ENCODE measurements at regions not wholly inside any gene's neighbourhood (a gene's known extent, or its start where the extent isn't known, plus 50 kb on each side); places are given as distances from the start of the nearest gene placed in this dataset.

DNA sequence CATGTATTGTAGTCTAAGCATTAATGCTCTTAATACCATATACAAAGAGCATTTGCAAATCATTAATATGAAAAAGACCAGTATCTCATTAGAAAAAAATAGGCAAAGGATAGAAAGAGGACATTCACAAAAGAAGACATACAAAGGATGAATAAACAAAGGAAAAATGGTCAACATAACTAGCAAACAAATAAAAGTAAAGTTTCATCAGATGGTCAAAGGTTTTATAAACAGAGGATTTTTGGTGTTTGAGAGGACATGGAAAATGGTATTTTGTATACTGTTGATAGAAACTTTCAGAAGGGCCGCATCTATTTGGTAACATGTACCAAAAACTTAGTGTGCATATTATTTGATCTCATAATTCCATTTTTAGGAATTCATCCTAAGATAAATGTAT is 414.8 kb downstream of the PIK3R1 start:
- TF ChIP-seq, protein P1, sequence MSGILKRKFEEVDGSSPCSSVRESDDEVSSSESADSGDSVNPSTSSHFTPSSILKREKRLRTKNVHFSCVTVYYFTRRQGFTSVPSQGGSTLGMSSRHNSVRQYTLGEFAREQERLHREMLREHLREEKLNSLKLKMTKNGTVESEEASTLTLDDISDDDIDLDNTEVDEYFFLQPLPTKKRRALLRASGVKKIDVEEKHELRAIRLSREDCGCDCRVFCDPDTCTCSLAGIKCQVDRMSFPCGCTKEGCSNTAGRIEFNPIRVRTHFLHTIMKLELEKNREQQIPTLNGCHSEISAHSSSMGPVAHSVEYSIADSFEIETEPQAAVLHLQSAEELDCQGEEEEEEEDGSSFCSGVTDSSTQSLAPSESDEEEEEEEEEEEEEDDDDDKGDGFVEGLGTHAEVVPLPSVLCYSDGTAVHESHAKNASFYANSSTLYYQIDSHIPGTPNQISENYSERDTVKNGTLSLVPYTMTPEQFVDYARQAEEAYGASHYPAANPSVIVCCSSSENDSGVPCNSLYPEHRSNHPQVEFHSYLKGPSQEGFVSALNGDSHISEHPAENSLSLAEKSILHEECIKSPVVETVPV (CRISPR knock-in tag; IDR thresholded peaks at IDR 0.05): no peak
- TF ChIP-seq ARNTL (CRISPR knock-in tag; IDR thresholded peaks at IDR 0.05; ENCODE audit: borderline replicate concordance, low read depth) (no peak), ISL1 (CRISPR knock-in tag; IDR thresholded peaks at IDR 0.05) (no peak), BACH2 (CRISPR knock-in tag; IDR thresholded peaks at IDR 0.05; ENCODE audit: borderline replicate concordance) (no peak)
- TF ChIP-seq, protein P2, sequence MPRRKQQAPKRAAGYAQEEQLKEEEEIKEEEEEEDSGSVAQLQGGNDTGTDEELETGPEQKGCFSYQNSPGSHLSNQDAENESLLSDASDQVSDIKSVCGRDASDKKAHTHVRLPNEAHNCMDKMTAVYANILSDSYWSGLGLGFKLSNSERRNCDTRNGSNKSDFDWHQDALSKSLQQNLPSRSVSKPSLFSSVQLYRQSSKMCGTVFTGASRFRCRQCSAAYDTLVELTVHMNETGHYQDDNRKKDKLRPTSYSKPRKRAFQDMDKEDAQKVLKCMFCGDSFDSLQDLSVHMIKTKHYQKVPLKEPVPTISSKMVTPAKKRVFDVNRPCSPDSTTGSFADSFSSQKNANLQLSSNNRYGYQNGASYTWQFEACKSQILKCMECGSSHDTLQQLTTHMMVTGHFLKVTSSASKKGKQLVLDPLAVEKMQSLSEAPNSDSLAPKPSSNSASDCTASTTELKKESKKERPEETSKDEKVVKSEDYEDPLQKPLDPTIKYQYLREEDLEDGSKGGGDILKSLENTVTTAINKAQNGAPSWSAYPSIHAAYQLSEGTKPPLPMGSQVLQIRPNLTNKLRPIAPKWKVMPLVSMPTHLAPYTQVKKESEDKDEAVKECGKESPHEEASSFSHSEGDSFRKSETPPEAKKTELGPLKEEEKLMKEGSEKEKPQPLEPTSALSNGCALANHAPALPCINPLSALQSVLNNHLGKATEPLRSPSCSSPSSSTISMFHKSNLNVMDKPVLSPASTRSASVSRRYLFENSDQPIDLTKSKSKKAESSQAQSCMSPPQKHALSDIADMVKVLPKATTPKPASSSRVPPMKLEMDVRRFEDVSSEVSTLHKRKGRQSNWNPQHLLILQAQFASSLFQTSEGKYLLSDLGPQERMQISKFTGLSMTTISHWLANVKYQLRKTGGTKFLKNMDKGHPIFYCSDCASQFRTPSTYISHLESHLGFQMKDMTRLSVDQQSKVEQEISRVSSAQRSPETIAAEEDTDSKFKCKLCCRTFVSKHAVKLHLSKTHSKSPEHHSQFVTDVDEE (CRISPR knock-in tag; IDR thresholded peaks at IDR 0.05): no peak

All from SK-N-SH treated with all-trans-retinoic acid at 6 μM for 48 hours (cell line).